GM12801 (cell line): ENCODE measurements at regions not wholly inside any gene's neighbourhood (a gene's known extent, or its start where the extent isn't known, plus 50 kb on each side); places are given as distances from the start of the nearest gene placed in this dataset.

ENCODE experiments used
- CTCF ChIP-seq: IDR thresholded peaks from one replicate; pipeline ENCODE4 v1.5.1; 2011; ENCODE audit warnings: control low read depth; ENCODE audit not compliant: insufficient read length; ENCODE audit errors: extremely low read depth

DNA sequence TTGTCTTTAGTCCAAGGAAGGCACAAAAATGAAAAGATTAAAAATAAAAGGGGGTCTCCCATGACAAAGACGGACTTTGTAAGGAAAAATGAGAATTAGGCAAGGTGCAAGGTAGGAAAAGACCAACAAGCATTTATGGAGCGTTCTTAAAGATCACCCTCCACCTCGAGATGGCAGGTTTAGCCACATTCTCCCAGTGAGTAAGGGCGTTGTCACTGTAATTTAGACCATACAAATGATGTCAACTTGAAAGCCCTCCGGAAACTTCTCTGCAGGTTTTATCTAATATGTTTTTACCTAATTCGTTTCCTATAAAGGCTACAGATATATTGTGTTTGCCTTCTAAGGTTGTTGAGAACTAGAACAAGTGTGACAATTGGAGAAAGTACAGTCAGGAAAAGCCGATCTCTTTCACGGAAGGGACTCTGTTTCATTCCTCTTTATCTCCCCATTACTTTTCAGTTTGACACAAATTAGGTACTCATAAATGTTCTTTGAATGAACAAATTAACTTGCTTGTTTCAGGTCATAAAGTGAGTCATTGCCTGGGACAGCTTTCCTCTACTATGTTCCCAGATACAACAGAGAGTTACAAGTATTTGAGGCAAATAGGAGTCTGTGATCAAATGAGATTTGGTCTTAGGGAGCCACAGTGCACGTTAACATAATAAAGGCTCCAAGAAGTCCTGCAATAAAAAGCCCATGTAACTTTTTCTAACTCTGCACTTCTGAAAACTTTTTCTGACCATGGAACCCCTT is 102.6 kb upstream of the HABP2 start:
- TF ChIP-seq CTCF, result no peak

DNA sequence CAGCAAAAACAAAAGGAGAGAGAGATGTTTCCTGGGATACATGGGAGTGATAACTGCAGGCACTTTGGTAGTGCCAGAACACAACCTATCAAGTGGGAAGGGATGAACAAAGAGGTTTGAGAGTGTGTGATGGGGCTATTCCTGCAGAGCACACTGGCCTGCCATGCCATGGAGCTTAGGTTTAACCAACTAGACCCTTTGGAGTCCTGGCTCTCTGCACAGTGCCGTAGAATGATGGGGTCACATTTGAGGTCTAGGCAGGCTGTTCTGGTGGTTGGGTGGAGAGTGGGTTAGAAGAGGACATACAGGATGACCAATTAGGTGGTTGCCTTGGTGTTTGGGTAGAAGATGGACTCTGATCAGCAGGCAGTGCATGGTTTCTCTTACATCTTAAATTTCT is 101.9 kb upstream of the HABP2 start:
- TF ChIP-seq CTCF, result no peak

DNA sequence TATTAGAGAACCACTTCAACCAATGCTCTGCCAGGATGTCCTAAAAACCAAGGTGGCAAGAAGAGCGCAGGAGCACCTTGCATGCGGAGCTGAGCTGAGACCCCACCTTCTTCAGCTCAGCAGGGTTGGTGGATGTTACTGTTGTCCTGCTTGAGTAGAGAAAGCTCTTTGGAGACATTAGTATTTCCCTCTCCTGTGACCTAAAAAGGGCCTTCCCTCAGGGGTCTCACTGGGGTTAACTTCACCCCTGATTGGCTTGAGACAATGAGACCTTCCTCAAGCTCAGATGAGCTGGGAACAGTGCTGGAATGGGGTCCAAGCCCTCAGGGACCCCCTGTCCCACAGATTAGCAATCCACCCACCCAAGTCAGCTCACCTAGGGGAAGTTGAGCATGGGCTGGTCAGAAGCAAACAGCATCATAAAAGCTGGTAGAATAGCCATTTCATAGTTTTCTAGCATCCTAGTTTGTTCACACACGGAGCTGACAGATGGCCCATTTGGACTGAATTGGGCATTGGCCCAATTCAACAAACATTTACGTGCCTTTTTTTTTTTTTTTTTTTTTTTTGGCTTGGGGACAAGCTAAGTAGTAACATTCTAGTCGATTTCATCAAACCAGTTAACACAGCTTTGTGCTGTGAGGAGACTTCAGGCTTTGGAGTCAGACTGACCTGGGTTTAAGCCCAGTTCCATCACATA is 100.6 kb upstream of the HABP2 start:
- no peak for TF ChIP-seq CTCF

DNA sequence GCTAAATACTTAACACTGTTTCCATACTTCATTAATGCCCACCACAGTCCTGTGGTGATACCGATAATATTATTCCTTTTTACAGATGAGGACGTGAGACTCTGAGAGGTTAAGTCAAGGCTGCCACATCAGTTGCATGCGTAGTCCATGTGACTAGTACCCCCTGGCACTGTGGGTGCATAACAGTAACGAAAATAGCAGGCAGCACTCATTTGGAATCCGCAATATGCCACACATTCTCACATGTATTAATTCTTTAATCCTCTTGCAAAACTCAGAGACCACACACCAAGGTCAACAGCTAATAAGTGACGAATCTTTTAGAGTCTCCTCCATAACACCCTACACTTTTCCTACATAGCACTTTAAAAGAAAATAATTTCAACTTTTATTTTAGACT is 99.5 kb upstream of the HABP2 start:
- TF ChIP-seq CTCF, result no peak

DNA sequence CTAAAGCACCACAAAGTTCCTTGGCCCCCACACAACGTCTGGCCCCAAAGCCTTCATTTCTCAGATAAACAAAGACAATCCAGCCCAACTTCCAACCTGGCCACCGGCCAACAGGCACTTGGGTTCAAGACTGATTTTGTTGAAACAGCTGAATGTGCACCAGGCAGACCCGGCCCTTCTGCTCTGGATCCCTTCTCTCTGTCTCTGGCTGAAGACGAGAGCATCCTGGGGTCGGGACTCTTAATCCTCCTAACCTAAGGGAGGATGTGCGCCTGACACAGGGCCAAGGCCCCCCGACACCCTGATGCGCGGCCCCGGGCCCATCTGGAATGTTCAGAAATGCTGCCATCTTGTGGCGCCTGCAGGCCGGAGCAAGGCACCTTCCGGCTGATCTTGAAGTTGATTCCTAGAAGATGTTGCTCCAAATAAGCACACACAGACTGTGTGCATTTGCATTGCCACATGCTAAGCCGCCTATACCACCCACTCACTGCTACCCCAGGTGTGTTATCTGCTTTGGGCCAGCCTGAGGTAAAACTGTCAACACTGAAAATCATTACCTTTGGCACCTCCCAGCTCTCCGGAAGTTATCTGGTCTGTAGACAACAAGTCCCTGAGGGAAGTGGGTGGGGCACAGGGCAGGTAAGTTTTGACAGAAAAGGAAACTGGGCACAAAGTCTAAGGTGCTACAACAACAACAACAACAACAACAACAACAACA is 98.4 kb upstream of the HABP2 start:
- no peak for TF ChIP-seq CTCF

GRCh38 chr10:113455947-113456346 is 96.9 kb upstream of the HABP2 start:
- no peak for TF ChIP-seq CTCF

DNA sequence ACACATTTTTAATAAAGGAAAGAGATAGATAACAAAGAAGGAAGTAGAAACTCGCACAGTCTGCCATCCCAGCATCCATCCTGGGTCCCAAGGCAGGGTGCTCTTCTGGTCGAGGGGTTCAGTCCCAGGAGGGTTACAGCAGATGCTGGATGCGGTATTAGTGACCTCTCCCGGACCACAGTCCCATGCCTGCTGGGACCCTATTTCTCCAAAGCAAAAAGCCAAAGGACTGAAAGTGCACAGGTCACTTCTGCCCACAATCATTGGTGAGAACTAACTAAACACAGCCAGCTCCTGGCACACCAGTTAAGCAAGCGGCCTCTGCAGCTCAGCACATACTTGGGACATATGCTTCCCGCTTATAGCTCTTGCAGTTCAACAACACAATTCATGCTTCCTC is 96.1 kb upstream of the HABP2 start:
- no peak for TF ChIP-seq CTCF
